SJCRH30 (cell line): ENCODE measurements at regions not wholly inside any gene's neighbourhood (a gene's known extent, or its start where the extent isn't known, plus 50 kb on each side); places are given as distances from the start of the nearest gene placed in this dataset.

Source experiments
- DNase-seq, 2 experiments: peaks; one replicate each; pipeline ENCODE4 v3.0.0-alpha.2; 2015 to 2020
- H3K27ac ChIP-seq: fragments of 250-450 bp; sonication (Bioruptor Pico); 2 replicates; pipeline ENCODE4 v1.5.1; 2020; ENCODE audit warnings: mild to moderate bottlenecking, moderate library complexity
- H3K27me3 ChIP-seq: fragments of 250-450 bp; sonication (Bioruptor Pico); 2 replicates; pipeline ENCODE4 v1.5.1; 2020; ENCODE audit warnings: mild to moderate bottlenecking, moderate library complexity
- H3K36me3 ChIP-seq: fragments of 250-450 bp; sonication (Bioruptor Pico); 2 replicates; pipeline ENCODE4 v1.5.1; 2020; ENCODE audit warnings: mild to moderate bottlenecking, moderate library complexity
- H3K4me1 ChIP-seq: fragments of 250-450 bp; sonication (Bioruptor Pico); 2 replicates; pipeline ENCODE4 v1.5.1; 2020; ENCODE audit warnings: mild to moderate bottlenecking, moderate library complexity
- H3K4me3 ChIP-seq: fragments of 250-450 bp; sonication (Bioruptor Pico); 2 replicates; pipeline ENCODE4 v1.5.1; 2020; ENCODE audit warnings: mild to moderate bottlenecking, moderate library complexity
- H3K9me3 ChIP-seq: fragments of 250-450 bp; sonication (Bioruptor Pico); replicated peaks from 2 replicates; pipeline ENCODE4 v1.5.1; 2020; ENCODE audit warnings: mild to moderate bottlenecking, moderate library complexity

GRCh38 chr5:75965292-75965691, 117.9 kb upstream of the SV2C start:
- Histone ChIP-seq H3K4me3 (no peak overlapping the region), H3K4me1 (peaks cover 4% of the 10 kb centered on the region), H3K9me3 (no peaks in the 10 kb centered on the region), H3K36me3 (no peaks in the 10 kb centered on the region), H3K27me3 (no peaks in the 10 kb centered on the region), H3K27ac (no peak overlapping the region)
- no peak for DNase-seq

- Histone ChIP-seq H3K4me3 (no peak overlapping the region), H3K9me3 (no peaks in the 10 kb centered on the region), H3K27ac (no peak overlapping the region), H3K36me3 (no peaks in the 10 kb centered on the region), H3K4me1 (peaks cover 4% of the 10 kb centered on the region), H3K27me3 (no peaks in the 10 kb centered on the region)
- no peak for DNase-seq
Measured at GRCh38 chr5:75964008-75964407, 119.2 kb upstream of the SV2C start.

- no peak overlapping the region for H3K27ac ChIP-seq
- peaks cover 4% of the 10 kb centered on the region for H3K4me1 ChIP-seq
- H3K36me3 ChIP-seq, result no peaks in the 10 kb centered on the region
- H3K9me3 ChIP-seq, result no peaks in the 10 kb centered on the region
- no peak overlapping the region for H3K4me3 ChIP-seq
- no peaks in the 10 kb centered on the region for H3K27me3 ChIP-seq
- no peak for DNase-seq
Measured at GRCh38 chr5:75963554-75963953, 119.6 kb upstream of the SV2C start.

GRCh38 chr5:75961818-75962217, 121.4 kb upstream of the SV2C start:
- peak; percentile 31 to 54 for DNase-seq
- Histone ChIP-seq H3K36me3 (no peaks in the 10 kb centered on the region), H3K9me3 (no peaks in the 10 kb centered on the region)

GRCh38 chr5:75960129-75960528, 123.1 kb upstream of the SV2C start:
- no peak overlapping the region for H3K4me3 ChIP-seq
- H3K27me3 ChIP-seq, result no peaks in the 10 kb centered on the region
- peaks cover 4% of the 10 kb centered on the region for H3K4me1 ChIP-seq
- H3K9me3 ChIP-seq, result no peaks in the 10 kb centered on the region
- DNase-seq, result no peak
- H3K27ac ChIP-seq, result no peak overlapping the region
- no peaks in the 10 kb centered on the region for H3K36me3 ChIP-seq

More at GRCh38 chr5:75961818-75962217, 121.4 kb upstream of the SV2C start:
- peaks cover 4% of the 10 kb centered on the region for H3K4me1 ChIP-seq
- no peak overlapping the region for H3K4me3 ChIP-seq
- no peaks in the 10 kb centered on the region for H3K27me3 ChIP-seq
- no peak overlapping the region for H3K27ac ChIP-seq

- Histone ChIP-seq H3K9me3 (no peaks in the 10 kb centered on the region), H3K36me3 (no peaks in the 10 kb centered on the region), H3K27ac (no peak overlapping the region), H3K4me1 (no peaks in the 10 kb centered on the region), H3K4me3 (no peak overlapping the region), H3K27me3 (no peaks in the 10 kb centered on the region)
- no peak for DNase-seq
Measured at GRCh38 chr5:75952963-75953362, 130.2 kb upstream of the SV2C start.

- Histone ChIP-seq H3K27me3 (no peaks in the 10 kb centered on the region), H3K36me3 (no peaks in the 10 kb centered on the region), H3K9me3 (no peaks in the 10 kb centered on the region), H3K4me3 (no peak overlapping the region), H3K4me1 (no peaks in the 10 kb centered on the region), H3K27ac (no peak overlapping the region)
- no peak for DNase-seq
Measured at GRCh38 chr5:75952291-75952690, 130.9 kb upstream of the SV2C start.

GRCh38 chr5:75951716-75952115, 131.5 kb upstream of the SV2C start:
- Histone ChIP-seq H3K36me3 (no peaks in the 10 kb centered on the region), H3K4me3 (no peak overlapping the region), H3K4me1 (no peaks in the 10 kb centered on the region), H3K9me3 (no peaks in the 10 kb centered on the region), H3K27ac (no peak overlapping the region), H3K27me3 (no peaks in the 10 kb centered on the region)
- DNase-seq, result no peak

- no peaks in the 10 kb centered on the region for H3K36me3 ChIP-seq
- H3K9me3 ChIP-seq, result no peaks in the 10 kb centered on the region
- DNase-seq, result no peak
- no peaks in the 10 kb centered on the region for H3K4me1 ChIP-seq
- no peak overlapping the region for H3K4me3 ChIP-seq
- no peak overlapping the region for H3K27ac ChIP-seq
- H3K27me3 ChIP-seq, result no peaks in the 10 kb centered on the region
Measured at GRCh38 chr5:75951158-75951557, 132.0 kb upstream of the SV2C start.

GRCh38 chr5:75948438-75948837, 134.7 kb upstream of the SV2C start:
- Histone ChIP-seq H3K27me3 (no peaks in the 10 kb centered on the region), H3K9me3 (no peaks in the 10 kb centered on the region), H3K27ac (no peak overlapping the region), H3K4me3 (no peak overlapping the region), H3K36me3 (no peaks in the 10 kb centered on the region), H3K4me1 (no peaks in the 10 kb centered on the region)
- no peak for DNase-seq

- H3K4me3 ChIP-seq, result no peak overlapping the region
- DNase-seq, result no peak
- no peaks in the 10 kb centered on the region for H3K9me3 ChIP-seq
- H3K27ac ChIP-seq, result no peak overlapping the region
- H3K36me3 ChIP-seq, result no peaks in the 10 kb centered on the region
- no peaks in the 10 kb centered on the region; the same call in 1 of the 2 replicates for H3K27me3 ChIP-seq
- H3K4me1 ChIP-seq, result no peaks in the 10 kb centered on the region
Measured at GRCh38 chr5:75940418-75940817, 142.8 kb upstream of the SV2C start.

GRCh38 chr5:75935572-75935971, 147.6 kb upstream of the SV2C start:
- no peaks in the 10 kb centered on the region for H3K36me3 ChIP-seq
- peaks cover 12% of the 10 kb centered on the region; the same call in 1 of the 2 replicates for H3K27me3 ChIP-seq
- H3K4me3 ChIP-seq, result no peak overlapping the region
- H3K4me1 ChIP-seq, result no peaks in the 10 kb centered on the region
- no peaks in the 10 kb centered on the region for H3K9me3 ChIP-seq
- no peak overlapping the region for H3K27ac ChIP-seq
- no peak for DNase-seq

GRCh38 chr5:75933489-75933888, 149.7 kb upstream of the SV2C start:
- H3K27me3 ChIP-seq, result peaks cover 12% of the 10 kb centered on the region; the same call in 1 of the 2 replicates
- H3K9me3 ChIP-seq, result no peaks in the 10 kb centered on the region

GRCh38 chr5:75931175-75931574, 152.0 kb upstream of the SV2C start:
- H3K4me3 ChIP-seq, result no peak overlapping the region
- no peaks in the 10 kb centered on the region for H3K4me1 ChIP-seq
- no peak for DNase-seq
- H3K36me3 ChIP-seq, result no peaks in the 10 kb centered on the region
- H3K27ac ChIP-seq, result no peak overlapping the region
- H3K9me3 ChIP-seq, result no peaks in the 10 kb centered on the region
- H3K27me3 ChIP-seq, result peaks cover 12% of the 10 kb centered on the region; the same call in 1 of the 2 replicates

More at GRCh38 chr5:75933489-75933888, 149.7 kb upstream of the SV2C start:
- Histone ChIP-seq H3K27ac (no peak overlapping the region), H3K36me3 (no peaks in the 10 kb centered on the region), H3K4me3 (no peak overlapping the region), H3K4me1 (no peaks in the 10 kb centered on the region)
- DNase-seq, result peak in 1 of 2 experiments; percentile 4

- Histone ChIP-seq H3K36me3 (no peaks in the 10 kb centered on the region), H3K27me3 (peaks cover 12% of the 10 kb centered on the region; the same call in 1 of the 2 replicates), H3K27ac (no peak overlapping the region), H3K9me3 (no peaks in the 10 kb centered on the region), H3K4me1 (no peaks in the 10 kb centered on the region), H3K4me3 (no peak overlapping the region)
- DNase-seq, result no peak
Measured at GRCh38 chr5:75928992-75929391, 154.2 kb upstream of the SV2C start.

- DNase-seq, result no peak
- no peaks in the 10 kb centered on the region for H3K36me3 ChIP-seq
Measured at GRCh38 chr5:75922480-75922879, 160.7 kb upstream of the SV2C start.

More at GRCh38 chr5:75922480-75922879, 160.7 kb upstream of the SV2C start:
- H3K4me3 ChIP-seq, result no peak overlapping the region
- no peak overlapping the region for H3K27ac ChIP-seq
- H3K9me3 ChIP-seq, result no peaks in the 10 kb centered on the region
- no peaks in the 10 kb centered on the region for H3K4me1 ChIP-seq
- no peaks in the 10 kb centered on the region for H3K27me3 ChIP-seq
